ENCODE measurements at regions not wholly inside any gene's neighbourhood (a gene's known extent, or its start where the extent isn't known, plus 50 kb on each side); places are given as distances from the start of the nearest gene placed in this dataset.
"Not testable (repeated sequence)": the region's sequence is repeated elsewhere in the genome, so short reads cannot be mapped to it uniquely, and the experiment has no call there.

DNA sequence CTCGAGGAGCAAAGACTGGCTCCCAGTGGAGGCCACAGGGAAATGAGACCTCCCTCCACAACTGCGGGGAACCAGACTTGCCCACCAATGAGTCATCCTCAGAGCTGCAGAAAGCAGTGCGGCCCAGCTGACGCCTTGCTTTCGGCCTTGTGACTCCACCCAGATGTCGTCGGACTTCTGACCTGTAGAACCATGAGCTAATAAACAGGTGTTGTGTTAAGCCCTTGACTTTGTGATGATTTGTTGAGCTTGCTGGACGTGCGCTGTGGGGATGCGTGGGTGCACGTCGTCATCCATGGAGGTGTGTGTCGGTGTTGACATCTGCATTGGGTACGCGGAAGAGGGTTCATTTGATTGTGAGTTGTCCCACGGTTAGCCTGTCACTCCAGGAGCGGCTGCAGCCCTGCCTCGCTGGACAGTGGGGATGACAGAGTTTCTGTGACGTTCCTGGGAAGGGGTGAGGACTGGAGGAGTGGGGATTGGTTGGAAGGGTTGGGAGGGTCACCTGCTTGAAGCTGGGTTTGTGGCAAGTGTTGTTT is 154.1 kb downstream of the SH3BP4 start:
- Histone ChIP-seq H3K27me3 (ENCODE audit: insufficient read depth, low read depth, severe bottlenecking) (no peaks in the 10 kb centered on the region), H3K27ac (no peak overlapping the region), H3K36me3 (no peaks in the 10 kb centered on the region), H3K9me3 (ENCODE audit: severe bottlenecking) (no peaks in the 10 kb centered on the region), H3K4me3 (ENCODE audit: low read depth, low read length) (no peak overlapping the region)
- no peak for DNase-seq
- TF ChIP-seq, protein P1, sequence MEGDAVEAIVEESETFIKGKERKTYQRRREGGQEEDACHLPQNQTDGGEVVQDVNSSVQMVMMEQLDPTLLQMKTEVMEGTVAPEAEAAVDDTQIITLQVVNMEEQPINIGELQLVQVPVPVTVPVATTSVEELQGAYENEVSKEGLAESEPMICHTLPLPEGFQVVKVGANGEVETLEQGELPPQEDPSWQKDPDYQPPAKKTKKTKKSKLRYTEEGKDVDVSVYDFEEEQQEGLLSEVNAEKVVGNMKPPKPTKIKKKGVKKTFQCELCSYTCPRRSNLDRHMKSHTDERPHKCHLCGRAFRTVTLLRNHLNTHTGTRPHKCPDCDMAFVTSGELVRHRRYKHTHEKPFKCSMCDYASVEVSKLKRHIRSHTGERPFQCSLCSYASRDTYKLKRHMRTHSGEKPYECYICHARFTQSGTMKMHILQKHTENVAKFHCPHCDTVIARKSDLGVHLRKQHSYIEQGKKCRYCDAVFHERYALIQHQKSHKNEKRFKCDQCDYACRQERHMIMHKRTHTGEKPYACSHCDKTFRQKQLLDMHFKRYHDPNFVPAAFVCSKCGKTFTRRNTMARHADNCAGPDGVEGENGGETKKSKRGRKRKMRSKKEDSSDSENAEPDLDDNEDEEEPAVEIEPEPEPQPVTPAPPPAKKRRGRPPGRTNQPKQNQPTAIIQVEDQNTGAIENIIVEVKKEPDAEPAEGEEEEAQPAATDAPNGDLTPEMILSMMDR (IDR thresholded peaks at IDR 0.05; ENCODE audit: low read depth, low read length) = no peak

DNA sequence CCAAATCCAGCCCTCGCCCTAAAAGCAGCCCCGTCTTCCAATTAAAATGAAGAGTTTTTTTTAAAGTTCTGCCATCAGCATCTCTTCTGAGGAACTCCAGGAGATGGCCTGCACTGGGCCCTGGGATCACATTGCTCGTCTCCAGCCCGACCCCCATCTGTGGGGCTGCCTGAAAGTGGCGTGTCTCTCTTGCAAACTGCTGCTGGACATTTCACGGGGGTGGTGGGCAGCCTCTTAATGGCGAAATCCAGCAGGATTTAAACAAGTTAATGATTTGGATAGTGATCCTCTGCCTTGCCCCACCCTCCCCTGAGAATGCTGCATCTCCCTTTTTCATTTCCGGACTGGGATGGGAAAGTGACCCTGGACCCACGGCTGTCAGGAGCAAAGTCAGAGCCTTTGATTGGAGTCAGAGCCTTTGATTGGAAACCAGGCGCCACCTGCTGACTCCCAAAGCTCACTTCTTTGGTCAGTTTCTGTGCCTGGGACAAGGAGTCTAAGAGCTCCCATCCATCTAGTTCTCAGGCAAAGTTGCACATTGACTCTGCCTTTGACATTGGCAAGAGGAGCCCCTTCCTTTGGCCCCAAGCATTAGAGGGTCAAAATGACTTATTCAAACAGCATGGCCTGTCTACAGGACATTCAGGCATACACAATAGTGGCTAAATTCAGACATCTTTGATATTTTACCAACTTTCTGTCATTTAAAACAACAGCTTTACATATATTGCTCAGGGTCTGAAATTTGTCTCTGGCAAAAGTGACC is 155.2 kb downstream of the SH3BP4 start:
- no peaks in the 10 kb centered on the region for H3K9me3 ChIP-seq (ENCODE audit: severe bottlenecking)
- DNase-seq = peak; percentile 79
- H3K36me3 ChIP-seq = no peaks in the 10 kb centered on the region
- TF ChIP-seq, protein P1 (IDR thresholded peaks at IDR 0.05; ENCODE audit: low read depth, low read length) = peak; percentile 88
- no peak overlapping the region for H3K4me3 ChIP-seq (ENCODE audit: low read depth, low read length)
- H3K27me3 ChIP-seq (ENCODE audit: insufficient read depth, low read depth, severe bottlenecking) = no peaks in the 10 kb centered on the region
- no peak overlapping the region for H3K27ac ChIP-seq

DNA sequence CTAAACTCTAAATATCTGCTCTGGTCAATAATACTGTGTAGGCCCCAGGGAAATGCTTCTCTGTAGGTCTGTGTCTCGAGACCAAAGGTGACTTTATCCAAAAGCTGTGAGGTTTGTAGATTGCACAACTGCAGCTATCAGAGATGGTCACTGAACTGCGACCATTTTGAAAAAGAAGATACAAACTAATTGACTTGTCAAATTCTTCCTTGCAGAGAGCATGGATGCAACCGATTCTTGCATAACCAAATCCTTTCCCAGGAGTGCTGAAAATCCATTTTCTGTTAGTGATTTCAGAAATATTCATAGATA is 155.8 kb downstream of the SH3BP4 start:
- Histone ChIP-seq H3K9me3 (ENCODE audit: severe bottlenecking) (no peaks in the 10 kb centered on the region), H3K27me3 (ENCODE audit: insufficient read depth, low read depth, severe bottlenecking) (no peaks in the 10 kb centered on the region), H3K36me3 (no peaks in the 10 kb centered on the region), H3K27ac (no peak overlapping the region), H3K4me3 (ENCODE audit: low read depth, low read length) (no peak overlapping the region)
- no peak for DNase-seq
- TF ChIP-seq, protein P1 (IDR thresholded peaks at IDR 0.05; ENCODE audit: low read depth, low read length) = no peak

DNA sequence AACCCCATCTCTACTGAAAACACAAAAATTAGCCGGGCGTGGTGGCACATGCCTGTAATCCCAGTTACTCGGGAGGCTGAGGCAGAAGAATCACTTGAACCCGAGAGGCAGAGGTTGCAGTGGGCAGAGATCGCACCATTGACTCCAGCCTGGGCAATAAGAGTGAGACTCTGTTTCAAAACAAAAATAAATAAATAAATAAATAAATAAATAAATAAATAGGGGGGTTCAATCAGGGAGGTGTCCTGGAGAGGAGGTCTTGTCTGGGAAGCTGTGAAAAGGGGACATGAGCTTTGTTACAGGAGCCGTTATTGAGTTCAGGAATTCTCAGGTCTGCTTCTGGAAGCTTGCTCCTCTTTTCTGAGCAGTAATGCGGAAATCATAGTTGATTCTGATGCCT is 157.7 kb downstream of the SH3BP4 start:
- not testable (repeated sequence) for H3K4me3 ChIP-seq (ENCODE audit: low read depth, low read length); H3K27me3 ChIP-seq (ENCODE audit: insufficient read depth, low read depth, severe bottlenecking); H3K36me3 ChIP-seq; DNase-seq; H3K27ac ChIP-seq; H3K9me3 ChIP-seq (ENCODE audit: severe bottlenecking)

DNA sequence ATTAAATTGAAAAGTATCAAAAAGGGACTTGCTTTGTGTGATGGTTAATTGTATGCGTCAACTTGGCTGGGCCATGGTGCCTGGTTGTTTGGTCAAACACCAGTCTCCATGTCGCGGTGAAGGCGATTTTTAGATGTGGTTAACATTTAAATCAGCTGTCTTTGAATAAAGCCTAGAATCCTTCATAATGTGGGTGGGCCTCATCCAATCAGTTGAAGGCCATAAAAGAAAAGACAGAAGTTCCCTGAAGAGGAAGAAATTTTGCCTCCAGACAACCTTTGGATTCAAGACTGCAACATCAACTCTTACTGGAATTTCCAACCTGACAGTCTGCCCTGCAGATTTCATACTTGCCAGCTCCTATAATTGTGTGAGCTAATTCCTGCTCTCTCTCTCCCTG is 160.5 kb downstream of the SH3BP4 start:
- no peak for DNase-seq
- TF ChIP-seq, protein P1 (IDR thresholded peaks at IDR 0.05; ENCODE audit: low read depth, low read length) = no peak

DNA sequence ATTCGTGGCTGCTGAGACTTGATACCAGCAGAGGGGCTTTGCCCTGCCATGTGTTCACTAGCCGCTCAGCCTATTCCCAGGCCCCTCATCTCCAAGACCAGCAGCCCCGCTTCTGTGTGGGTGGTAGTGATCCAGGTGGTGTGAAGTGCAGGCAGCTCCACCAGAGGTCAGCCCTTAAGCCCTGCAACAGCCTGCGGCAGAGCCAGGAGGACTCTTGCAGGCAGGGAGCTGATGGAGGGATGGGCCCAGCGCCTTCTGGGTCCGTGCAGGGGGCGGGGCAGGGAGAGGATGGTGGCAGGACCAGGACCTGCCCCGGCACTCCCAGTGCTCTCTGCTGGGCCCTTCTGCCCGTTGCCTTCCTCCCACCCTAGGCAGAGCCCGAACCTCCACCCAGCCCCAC is 162.0 kb downstream of the SH3BP4 start:
- TF ChIP-seq, protein P1 (IDR thresholded peaks at IDR 0.05; ENCODE audit: low read depth, low read length) = peak; percentile 53
- DNase-seq = peak; percentile 60
- Histone ChIP-seq H3K4me3 (ENCODE audit: low read depth, low read length) (no peak overlapping the region), H3K27me3 (ENCODE audit: insufficient read depth, low read depth, severe bottlenecking) (no peaks in the 10 kb centered on the region), H3K9me3 (ENCODE audit: severe bottlenecking) (no peaks in the 10 kb centered on the region), H3K27ac (no peak overlapping the region), H3K36me3 (no peaks in the 10 kb centered on the region)

More for the DNA sequence above, 160.5 kb downstream of the SH3BP4 start:
- H3K4me3 ChIP-seq (ENCODE audit: low read depth, low read length) = no peak overlapping the region
- no peaks in the 10 kb centered on the region for H3K36me3 ChIP-seq
- H3K27ac ChIP-seq = no peak overlapping the region
- no peaks in the 10 kb centered on the region for H3K27me3 ChIP-seq (ENCODE audit: insufficient read depth, low read depth, severe bottlenecking)
- no peaks in the 10 kb centered on the region for H3K9me3 ChIP-seq (ENCODE audit: severe bottlenecking)

Measured in WERI-Rb-1 (cell line).